ENCODE measurements at regions not wholly inside any gene's neighbourhood (a gene's known extent, or its start where the extent isn't known, plus 50 kb on each side); places are given as distances from the start of the nearest gene placed in this dataset.

DNA sequence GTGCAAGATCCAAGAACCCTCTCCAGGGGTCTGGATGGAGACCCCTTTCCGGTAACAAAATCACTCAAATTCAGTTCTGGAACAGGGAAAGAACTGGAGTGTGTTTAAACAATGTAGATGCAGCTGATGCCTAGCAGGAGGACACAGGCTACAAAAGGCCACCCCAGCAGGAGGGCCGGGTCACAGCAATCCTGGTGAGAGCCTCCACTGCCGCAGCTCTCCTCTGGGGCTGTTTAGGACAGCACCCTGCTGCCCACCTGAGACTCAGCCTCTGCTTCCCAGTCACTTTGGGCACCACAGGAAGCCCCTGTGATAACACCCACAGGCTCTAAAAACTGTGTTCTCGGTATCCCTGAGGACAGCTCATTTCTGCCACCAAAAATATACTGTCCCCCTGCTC, 318.7 kb upstream of the NBEA start:
- 60% methylated on average over 1 of the region's 4 CpGs; no CpG with 5 or more reads in 1 of the 2 experiments for WGBS, 2 experiments (ENCODE audit: extremely low coverage in 2 of 2, insufficient read length in 1 of 2)
- Histone ChIP-seq H4K20me1 (ENCODE audit: insufficient read depth, low read length) (no peaks in the 10 kb centered on the region), H3K27me3 (ENCODE audit: control insufficient read depth, insufficient read depth, low read length) (no peaks in the 10 kb centered on the region), H3K9me1 (ENCODE audit: insufficient read depth, low read length) (no peaks in the 10 kb centered on the region), H3K4me3 (ENCODE audit: insufficient read depth, low read depth, low read length) (no peak overlapping the region), H3K36me3 (ENCODE audit: control insufficient read depth, insufficient read depth, low read length) (no peaks in the 10 kb centered on the region), H3K18ac (ENCODE audit: low read depth, low read length) (no peak overlapping the region), H4K91ac (ENCODE audit: insufficient read depth, low read depth, low read length) (no peak overlapping the region), H2BK120ac (ENCODE audit: low read depth, low read length) (no peak overlapping the region), H2AK5ac (ENCODE audit: low read depth, low read length) (no peak overlapping the region), H2BK15ac (ENCODE audit: low read depth, low read length) (no peak overlapping the region), H3K79me1 (ENCODE audit: low read depth in 1 of 2, low read length in 2 of 2) (no peaks in the 10 kb centered on the region), H3K23ac (ENCODE audit: low read depth, low read length) (no peak overlapping the region), H2BK20ac (ENCODE audit: low read depth, low read length) (no peak overlapping the region), H3K14ac (replicated peaks; ENCODE audit: low read depth, low read length) (no peak overlapping the region), H3K9me3 (ENCODE audit: control insufficient read depth, insufficient read depth, low read length) (no peaks in the 10 kb centered on the region), H2AK9ac (replicated peaks; ENCODE audit: low read depth, low read length, poor library complexity) (no peak overlapping the region), H4K5ac (ENCODE audit: low read depth, low read length) (no peak overlapping the region), H4K8ac (ENCODE audit: low read depth in 2 of 2, low read length in 2 of 2) (no peak overlapping the region), H3K9ac (ENCODE audit: low read depth, low read length) (no peak overlapping the region), H2BK5ac (ENCODE audit: low read depth, low read length, poor library complexity, severe bottlenecking) (no peak overlapping the region), H3K4me2 (ENCODE audit: low read depth, low read length) (no peak overlapping the region), H3K27ac (ENCODE audit: insufficient read depth, low read length) (no peak overlapping the region), H3K56ac (ENCODE audit: extremely low read depth, insufficient read depth, low read length) (no peak overlapping the region), H2AFZ (replicated peaks; ENCODE audit: low read length, poor library complexity) (no peak overlapping the region), H3K4ac (ENCODE audit: low read depth, low read length) (no peak overlapping the region), H3K4me1 (ENCODE audit: control insufficient read depth, insufficient read depth, low read length) (no peaks in the 10 kb centered on the region)
- in situ Hi-C loops (cut with MboI; ENCODE audit: low sequenced_read_pairs): no loop called here
- DNase-seq (no peak), ATAC-seq (ENCODE audit: low read depth) (no peak)
- dilution Hi-C loops (cut with HindIII; ENCODE audit: low sequenced_read_pairs, unreplicated experiment): no loop called here
- POLR2A ChIA-PET (ENCODE audit: unreplicated experiment): no interaction called here
- CTCF ChIA-PET: interaction anchor here (0.6 kb wide), 1 partner anchor 244 kb away, joined by 3 read pairs; no protein-coding TSS in a partner anchor
- no TSS peak for BruUV-seq (replicated peaks)
- TF ChIP-seq, protein P1, sequence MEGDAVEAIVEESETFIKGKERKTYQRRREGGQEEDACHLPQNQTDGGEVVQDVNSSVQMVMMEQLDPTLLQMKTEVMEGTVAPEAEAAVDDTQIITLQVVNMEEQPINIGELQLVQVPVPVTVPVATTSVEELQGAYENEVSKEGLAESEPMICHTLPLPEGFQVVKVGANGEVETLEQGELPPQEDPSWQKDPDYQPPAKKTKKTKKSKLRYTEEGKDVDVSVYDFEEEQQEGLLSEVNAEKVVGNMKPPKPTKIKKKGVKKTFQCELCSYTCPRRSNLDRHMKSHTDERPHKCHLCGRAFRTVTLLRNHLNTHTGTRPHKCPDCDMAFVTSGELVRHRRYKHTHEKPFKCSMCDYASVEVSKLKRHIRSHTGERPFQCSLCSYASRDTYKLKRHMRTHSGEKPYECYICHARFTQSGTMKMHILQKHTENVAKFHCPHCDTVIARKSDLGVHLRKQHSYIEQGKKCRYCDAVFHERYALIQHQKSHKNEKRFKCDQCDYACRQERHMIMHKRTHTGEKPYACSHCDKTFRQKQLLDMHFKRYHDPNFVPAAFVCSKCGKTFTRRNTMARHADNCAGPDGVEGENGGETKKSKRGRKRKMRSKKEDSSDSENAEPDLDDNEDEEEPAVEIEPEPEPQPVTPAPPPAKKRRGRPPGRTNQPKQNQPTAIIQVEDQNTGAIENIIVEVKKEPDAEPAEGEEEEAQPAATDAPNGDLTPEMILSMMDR (conservative IDR thresholded peaks at IDR 0.05; ENCODE audit: low read depth, low read length): no peak
- intact Hi-C loops (cut with micrococcal nuclease): no loop called here

Measured in IMR-90 (cell line).